ENCODE measurements at regions not wholly inside any gene's neighbourhood (a gene's known extent, or its start where the extent isn't known, plus 50 kb on each side); places are given as distances from the start of the nearest gene placed in this dataset.

DNA sequence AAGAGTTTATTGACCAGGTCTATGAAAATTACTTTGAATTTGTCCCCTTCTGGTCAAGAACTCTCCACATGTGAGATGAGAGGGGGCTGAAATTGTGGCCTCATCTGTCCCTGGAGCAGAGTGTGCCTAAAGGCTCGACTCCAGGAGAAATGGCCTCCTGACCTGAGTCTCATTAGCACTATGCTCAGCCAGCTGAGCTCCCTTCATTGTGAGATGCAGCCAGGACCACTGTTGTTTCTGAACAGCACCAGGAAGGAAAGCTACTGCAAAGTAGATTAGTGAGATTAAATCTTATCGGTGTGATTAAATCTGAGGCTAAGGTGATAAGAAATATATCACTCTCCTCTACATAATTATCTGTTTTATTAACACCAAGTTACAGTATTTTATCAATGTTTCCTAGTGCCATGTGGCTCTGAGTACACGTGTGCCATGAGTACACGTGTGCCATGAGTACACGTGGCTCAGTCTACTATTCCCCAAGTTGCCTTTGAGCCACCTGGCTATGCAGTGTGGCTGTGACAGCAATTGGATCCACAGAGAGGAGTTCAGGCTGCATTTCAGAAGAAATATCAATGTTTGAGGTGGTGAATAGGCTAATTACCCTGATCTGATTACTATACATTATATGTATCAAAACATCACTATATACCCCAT, 126.9 kb downstream of the IPMK start:
- Histone ChIP-seq H3K4me1 (peaks cover 10% of the 10 kb centered on the region), H3K9ac (no peak overlapping the region), H3K36me3 (ENCODE audit: control insufficient read depth, insufficient read depth, low read length) (no peaks in the 10 kb centered on the region), H3K9me3 (ENCODE audit: control insufficient read depth, low read length) (no peaks in the 10 kb centered on the region), H3K79me2 (no peaks in the 10 kb centered on the region), H3K4me2 (ENCODE audit: low read length) (no peak overlapping the region), H3K4me3 (ENCODE audit: low read depth, low read length) (no peak overlapping the region), H3K27ac (no peak overlapping the region), H3K27me3 (ENCODE audit: control insufficient read depth, insufficient read depth, low read length) (no peaks in the 10 kb centered on the region), H2AFZ (no peak overlapping the region)
- TF ChIP-seq, protein P1, sequence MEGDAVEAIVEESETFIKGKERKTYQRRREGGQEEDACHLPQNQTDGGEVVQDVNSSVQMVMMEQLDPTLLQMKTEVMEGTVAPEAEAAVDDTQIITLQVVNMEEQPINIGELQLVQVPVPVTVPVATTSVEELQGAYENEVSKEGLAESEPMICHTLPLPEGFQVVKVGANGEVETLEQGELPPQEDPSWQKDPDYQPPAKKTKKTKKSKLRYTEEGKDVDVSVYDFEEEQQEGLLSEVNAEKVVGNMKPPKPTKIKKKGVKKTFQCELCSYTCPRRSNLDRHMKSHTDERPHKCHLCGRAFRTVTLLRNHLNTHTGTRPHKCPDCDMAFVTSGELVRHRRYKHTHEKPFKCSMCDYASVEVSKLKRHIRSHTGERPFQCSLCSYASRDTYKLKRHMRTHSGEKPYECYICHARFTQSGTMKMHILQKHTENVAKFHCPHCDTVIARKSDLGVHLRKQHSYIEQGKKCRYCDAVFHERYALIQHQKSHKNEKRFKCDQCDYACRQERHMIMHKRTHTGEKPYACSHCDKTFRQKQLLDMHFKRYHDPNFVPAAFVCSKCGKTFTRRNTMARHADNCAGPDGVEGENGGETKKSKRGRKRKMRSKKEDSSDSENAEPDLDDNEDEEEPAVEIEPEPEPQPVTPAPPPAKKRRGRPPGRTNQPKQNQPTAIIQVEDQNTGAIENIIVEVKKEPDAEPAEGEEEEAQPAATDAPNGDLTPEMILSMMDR (IDR thresholded peaks at IDR 0.05) = no peak

DNA sequence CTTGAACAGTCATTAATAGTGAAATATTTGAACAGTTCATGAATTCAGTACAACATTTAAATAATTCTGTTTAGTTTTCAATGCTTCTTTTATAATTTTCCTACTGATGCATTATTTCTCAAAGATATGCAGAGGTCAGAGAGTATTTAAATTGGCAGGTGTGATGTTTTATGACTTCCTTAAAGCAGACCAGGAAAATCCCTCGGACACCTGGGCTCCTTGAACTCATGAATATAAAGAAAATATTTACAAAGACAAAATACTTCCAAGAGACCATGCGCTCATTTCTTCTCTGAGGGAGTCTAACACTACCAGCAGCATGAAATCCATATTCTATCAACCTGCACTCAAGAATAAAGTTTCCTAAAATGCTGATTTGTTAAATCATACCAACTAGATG, 127.6 kb downstream of the IPMK start:
- H3K4me1 ChIP-seq = peaks cover 4% of the 10 kb centered on the region
- no peaks in the 10 kb centered on the region for H3K9me3 ChIP-seq (ENCODE audit: control insufficient read depth, low read length)
- no peak overlapping the region for H2AFZ ChIP-seq
- H3K9ac ChIP-seq = no peak overlapping the region
- no peak overlapping the region for H3K4me3 ChIP-seq (ENCODE audit: low read depth, low read length)
- H3K27ac ChIP-seq = no peak overlapping the region
- no peaks in the 10 kb centered on the region for H3K27me3 ChIP-seq (ENCODE audit: control insufficient read depth, insufficient read depth, low read length)
- no peaks in the 10 kb centered on the region for H3K36me3 ChIP-seq (ENCODE audit: control insufficient read depth, insufficient read depth, low read length)
- H3K79me2 ChIP-seq = no peaks in the 10 kb centered on the region
- H3K4me2 ChIP-seq (ENCODE audit: low read length) = no peak overlapping the region
- TF ChIP-seq, protein P1 (IDR thresholded peaks at IDR 0.05) = no peak

DNA sequence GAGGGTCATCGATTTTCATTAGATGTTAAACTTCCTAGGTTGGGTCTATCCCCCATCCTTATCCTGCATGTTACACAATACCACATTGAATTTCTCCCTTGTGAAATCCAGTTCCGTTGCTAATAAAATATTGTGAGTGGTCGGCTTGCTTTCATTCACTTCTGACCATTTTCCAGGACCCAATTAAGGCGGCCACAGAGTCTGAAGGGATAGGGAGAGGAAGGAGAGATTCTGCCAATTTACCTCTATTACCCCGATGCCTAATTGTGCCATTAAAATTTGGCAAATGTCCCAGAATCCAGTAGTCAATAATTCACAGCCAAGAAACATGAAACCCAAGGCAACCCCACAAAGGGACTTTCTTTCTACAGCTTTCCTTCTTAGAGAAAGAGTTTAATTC, 129.9 kb downstream of the IPMK start:
- H3K27me3 ChIP-seq (ENCODE audit: control insufficient read depth, insufficient read depth, low read length) = no peaks in the 10 kb centered on the region
- no peak overlapping the region for H3K4me2 ChIP-seq (ENCODE audit: low read length)
- no peak overlapping the region for H3K27ac ChIP-seq
- TF ChIP-seq, protein P1 (IDR thresholded peaks at IDR 0.05) = no peak
- no peak overlapping the region for H3K9ac ChIP-seq
- no peaks in the 10 kb centered on the region for H3K4me1 ChIP-seq
- H2AFZ ChIP-seq = no peak overlapping the region
- no peak overlapping the region for H3K4me3 ChIP-seq (ENCODE audit: low read depth, low read length)
- H3K9me3 ChIP-seq (ENCODE audit: control insufficient read depth, low read length) = no peaks in the 10 kb centered on the region
- no peaks in the 10 kb centered on the region for H3K79me2 ChIP-seq
- H3K36me3 ChIP-seq (ENCODE audit: control insufficient read depth, insufficient read depth, low read length) = no peaks in the 10 kb centered on the region

DNA sequence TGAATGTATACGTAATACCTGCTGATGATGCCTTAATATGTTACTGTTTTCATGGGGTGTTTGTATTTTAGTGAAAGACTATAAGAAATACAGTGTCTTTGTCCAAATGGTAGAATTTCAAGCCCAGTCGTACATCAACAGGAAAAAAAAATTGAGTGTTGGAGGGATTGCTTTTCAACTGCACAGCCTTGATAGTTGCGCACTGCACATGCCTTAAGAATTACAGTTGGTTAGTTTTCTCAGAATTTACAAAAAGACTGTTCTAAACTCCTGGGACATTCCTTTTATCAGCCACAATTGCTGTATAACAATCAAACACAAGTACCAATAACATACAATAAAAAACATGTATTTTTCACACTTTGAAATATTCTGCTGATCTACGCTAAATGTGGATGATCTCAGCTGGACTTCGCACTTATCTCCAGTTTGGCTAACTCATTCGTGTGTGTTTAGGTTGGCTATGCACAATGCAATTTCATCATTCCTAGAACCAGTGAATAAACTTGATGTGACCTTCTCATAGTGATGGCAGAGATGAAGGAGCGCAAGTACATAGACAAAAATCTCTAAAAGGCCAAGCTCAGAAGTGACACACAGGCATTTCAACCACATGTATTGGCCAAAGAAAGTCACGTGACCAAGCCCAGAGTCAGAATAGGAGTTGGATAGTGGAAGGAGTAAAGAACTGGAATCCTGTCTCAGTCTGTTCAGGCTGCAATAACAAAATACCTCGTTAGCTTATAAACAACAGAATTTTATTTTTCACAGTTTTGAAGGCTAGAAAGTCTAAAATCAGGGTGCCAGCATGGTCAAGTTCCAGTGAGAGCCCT, 152.3 kb downstream of the IPMK start:
- H3K4me2 ChIP-seq (ENCODE audit: low read length) = no peak overlapping the region

More for the DNA sequence above, 152.3 kb downstream of the IPMK start:
- Histone ChIP-seq H3K36me3 (ENCODE audit: control insufficient read depth, insufficient read depth, low read length) (no peaks in the 10 kb centered on the region), H3K4me3 (ENCODE audit: low read depth, low read length) (no peak overlapping the region), H3K27ac (no peak overlapping the region), H3K79me2 (no peaks in the 10 kb centered on the region), H3K9ac (no peak overlapping the region), H3K27me3 (ENCODE audit: control insufficient read depth, insufficient read depth, low read length) (no peaks in the 10 kb centered on the region), H2AFZ (no peak overlapping the region), H3K4me1 (no peaks in the 10 kb centered on the region), H3K9me3 (ENCODE audit: control insufficient read depth, low read length) (no peaks in the 10 kb centered on the region)
- TF ChIP-seq, protein P1 (IDR thresholded peaks at IDR 0.05) = no peak

Measured in parathyroid adenoma (tissue), 2 donors.